ENCODE measurements at regions not wholly inside any gene's neighbourhood (a gene's known extent, or its start where the extent isn't known, plus 50 kb on each side); places are given as distances from the start of the nearest gene placed in this dataset.

DNA sequence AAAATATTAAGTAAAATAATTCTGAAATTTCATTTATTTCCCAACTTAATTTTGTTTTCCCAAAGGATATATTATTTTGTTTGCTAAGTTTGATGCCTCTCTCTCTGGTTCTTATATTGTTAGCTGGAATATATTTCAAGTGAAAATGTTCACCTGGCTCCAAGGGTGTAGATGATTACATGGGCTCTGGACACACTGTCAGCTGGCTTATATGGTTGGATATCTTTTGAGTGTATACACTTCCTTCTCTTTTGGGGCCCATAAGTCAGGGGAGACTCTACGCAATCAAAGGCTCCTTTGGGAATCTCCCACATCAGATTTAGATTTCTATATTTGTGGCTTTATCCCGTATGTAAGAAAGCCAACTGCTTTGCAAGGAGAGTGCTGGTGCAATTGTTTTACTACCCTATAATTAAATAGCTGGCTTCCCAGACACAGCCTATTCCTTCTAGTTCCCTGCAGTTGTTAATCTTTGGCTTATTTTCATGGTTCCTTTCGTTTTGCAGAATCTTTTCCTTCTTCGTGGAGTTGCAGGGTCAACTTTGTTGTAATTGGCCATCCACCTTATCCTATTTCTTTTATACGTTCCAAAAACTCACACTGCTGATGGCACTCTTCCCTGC is 225.7 kb downstream of the DPH6 start:
- TF ChIP-seq FOS (IDR thresholded peaks at IDR 0.05; ENCODE audit: borderline replicate concordance, insufficient read depth, low read length): no peak
- TF ChIP-seq CTCF (IDR thresholded peaks at IDR 0.05; ENCODE audit: extremely low read depth in 1 of 2, insufficient read depth in 1 of 2, low read depth in 1 of 2, low read length in 2 of 2): no peak
- TF ChIP-seq POLR2A (IDR thresholded peaks at IDR 0.05; ENCODE audit: low read depth, low read length): no peak
- TF ChIP-seq, protein P1, sequence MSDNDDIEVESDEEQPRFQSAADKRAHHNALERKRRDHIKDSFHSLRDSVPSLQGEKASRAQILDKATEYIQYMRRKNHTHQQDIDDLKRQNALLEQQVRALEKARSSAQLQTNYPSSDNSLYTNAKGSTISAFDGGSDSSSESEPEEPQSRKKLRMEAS (IDR thresholded peaks at IDR 0.05; ENCODE audit: insufficient read depth, insufficient read length): no peak
- TF ChIP-seq POLR2AphosphoS5 (IDR thresholded peaks at IDR 0.05; ENCODE audit: insufficient read depth, low read depth, low read length): no peak
- TF ChIP-seq MYC (IDR thresholded peaks at IDR 0.05; ENCODE audit: low read depth, low read length): no peak

All from endothelial cell of umbilical vein (primary cell).